ENCODE measurements at regions not wholly inside any gene's neighbourhood (a gene's known extent, or its start where the extent isn't known, plus 50 kb on each side); places are given as distances from the start of the nearest gene placed in this dataset.

DNA sequence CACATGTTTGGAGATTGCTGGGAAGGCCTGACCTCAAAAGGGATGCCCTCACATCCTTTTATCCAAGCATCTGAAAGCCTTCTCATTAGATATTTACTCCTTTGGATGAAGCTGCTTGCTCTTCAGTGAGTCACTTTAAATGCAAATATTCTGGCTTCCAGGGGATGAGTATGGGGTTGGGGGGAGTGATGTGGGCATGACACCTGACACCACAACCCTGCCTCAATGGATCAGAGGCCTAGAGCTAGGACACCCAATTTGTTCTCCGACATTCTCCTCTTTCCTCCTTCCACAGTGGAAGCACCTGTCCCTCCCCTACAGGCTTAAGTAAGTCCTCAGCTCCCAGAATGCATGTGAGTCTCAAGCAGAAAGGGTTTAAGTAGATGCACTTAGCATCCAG is 238.3 kb downstream of the OMA1 start:
- DNase-seq, result no peak

- DNase-seq, result peak; percentile 51
These were observed 239.1 kb downstream of the OMA1 start for GRCh38 chr1:58307431-58307830.

- DNase-seq, result no peak
These were observed 240.9 kb downstream of the OMA1 start for GRCh38 chr1:58305622-58306021.

DNA sequence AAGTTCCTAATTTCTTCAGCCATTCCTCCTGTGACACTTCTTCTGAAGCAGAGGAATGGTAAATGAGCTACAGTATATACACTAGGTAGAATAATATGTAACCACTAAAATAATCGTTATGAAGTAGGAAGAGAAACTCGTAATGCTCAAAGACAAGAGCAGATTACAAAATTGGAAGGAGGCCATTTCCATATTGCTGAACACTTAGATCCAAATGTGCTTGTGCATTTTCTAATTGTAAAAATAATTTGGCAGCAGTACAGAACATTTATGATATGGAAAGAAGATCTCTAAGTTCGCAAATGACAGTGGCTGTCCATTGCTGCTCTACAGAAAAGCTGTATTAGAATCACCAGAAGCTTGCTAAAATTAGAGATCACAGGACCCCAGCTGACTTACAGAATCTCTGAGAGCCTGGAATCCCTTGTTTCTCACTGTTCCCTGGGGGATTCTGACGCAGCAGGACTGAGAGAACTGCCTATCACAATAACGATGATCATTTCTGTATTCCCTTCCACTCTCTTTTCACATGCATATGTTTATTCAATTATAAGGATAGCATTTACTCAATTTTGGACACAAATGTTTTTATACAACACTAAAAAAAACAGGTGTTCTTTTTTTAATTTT is 242.1 kb downstream of the OMA1 start:
- no peak for DNase-seq

DNA sequence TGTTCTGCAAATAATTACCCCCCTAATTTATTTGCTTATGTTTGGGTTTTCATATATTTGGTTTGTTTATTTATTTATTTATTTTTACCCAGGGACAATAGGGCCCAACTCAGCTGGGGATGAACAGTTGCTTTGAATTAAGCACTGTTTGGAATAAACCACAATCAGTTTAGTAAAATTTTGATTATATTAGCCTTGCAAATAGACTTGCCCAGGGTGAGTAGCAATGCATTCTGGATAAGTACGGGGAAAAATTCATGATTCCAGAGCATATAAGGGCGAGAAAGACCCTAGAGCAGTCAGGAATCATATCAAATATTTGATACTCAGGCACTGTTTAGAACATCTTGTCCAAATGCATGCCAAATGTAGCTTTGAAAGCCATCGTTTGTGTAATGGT is 242.7 kb downstream of the OMA1 start:
- DNase-seq, result no peak

- no peak for DNase-seq
These were observed 253.1 kb downstream of the OMA1 start for GRCh38 chr1:58293388-58293787.

GRCh38 chr1:58290685-58291372 is 255.7 kb downstream of the OMA1 start:
- peak; percentile 63 for DNase-seq

GRCh38 chr1:58288624-58289142 is 257.8 kb downstream of the OMA1 start:
- no peak for DNase-seq

- no peak for DNase-seq
These were observed 258.5 kb downstream of the OMA1 start for GRCh38 chr1:58287894-58288623.

DNA sequence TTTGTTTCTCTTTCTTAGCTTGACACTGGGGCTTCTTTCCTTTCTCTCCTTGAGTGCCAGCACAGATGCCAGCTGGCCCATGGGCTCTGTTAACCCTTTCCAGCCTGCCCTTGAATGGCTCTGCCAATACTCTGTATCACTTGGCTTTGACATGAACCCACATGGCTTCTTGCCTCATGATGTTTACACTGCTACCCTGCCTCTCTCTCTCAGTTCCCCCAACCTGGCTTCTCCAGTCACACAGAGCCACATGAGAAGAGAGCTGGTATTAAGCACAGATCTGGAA is 262.4 kb downstream of the OMA1 start:
- no peak for DNase-seq

DNA sequence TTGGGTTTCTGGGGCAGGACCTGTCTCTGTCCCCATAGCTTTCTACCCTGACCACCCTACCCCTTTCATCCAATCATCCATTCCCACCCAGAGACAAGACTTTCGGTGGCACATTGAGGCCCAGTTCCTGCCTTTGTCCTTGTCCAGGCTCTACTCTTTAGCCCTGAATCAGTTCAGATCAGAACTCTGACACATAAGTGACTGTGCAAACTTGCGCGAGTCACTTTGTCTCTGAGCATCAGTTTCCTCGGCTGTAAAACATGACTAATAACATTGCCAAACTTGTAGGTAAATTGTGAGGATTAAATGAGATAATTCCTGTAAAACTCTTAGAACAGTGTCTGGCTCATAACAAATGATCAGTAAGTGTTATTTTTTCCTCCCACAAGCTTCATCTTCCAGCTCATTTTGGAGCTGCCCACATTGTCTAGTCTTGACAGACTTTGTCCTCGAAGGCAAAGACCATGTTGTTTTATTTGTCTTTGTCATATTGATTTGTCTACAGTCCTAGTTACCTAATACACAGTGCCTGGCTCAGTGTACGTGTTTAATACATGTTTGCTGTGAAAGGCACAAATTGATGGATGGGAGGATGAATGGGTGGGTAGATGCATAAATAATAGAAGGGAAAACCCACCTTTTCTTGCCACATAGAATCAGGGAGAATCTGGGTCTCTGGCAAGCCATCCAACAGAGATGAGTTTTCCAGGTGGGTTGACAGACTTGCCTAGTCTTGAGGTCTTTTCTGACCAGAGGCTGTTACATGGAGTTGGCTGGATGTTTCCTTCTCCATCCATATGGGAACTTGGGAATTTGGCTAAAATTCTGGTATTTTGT is 262.9 kb downstream of the OMA1 start:
- no peak for DNase-seq

DNA sequence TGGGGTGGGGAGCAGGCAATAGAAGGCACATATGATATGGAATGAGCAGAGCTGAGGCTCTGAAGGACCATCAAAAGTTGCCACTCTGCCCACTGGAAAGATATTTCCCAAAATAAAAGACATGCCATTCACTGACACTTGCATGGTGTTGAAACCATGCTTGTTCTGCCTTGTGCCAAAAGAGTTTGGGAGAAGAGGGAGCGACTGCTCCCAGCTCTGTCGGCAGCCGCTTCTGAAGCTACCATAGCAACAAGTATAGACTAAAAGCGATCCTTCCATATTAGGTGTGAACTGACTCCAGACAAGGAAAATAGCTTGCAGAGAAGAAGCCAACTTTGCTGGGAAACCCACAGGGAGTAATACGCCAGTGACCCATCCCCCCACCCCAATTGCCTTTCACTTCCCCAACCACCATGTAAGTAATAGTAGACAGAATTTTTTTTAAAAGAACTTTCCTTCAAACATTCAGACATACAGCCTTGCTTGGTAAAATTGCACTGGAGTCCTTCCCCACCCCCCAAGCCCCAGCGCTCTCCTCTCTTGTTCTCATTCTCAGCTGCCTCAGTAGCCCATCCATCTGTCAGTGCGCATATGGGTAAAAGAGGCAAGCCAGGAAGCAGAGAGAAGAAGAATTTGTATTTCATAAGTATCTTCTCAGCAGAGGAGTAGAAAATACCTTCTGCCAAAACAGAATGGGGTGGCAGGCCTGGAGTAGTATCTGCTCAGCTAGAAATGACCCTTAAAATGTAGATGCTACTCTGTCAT is 263.7 kb downstream of the OMA1 start:
- DNase-seq, result no peak

DNA sequence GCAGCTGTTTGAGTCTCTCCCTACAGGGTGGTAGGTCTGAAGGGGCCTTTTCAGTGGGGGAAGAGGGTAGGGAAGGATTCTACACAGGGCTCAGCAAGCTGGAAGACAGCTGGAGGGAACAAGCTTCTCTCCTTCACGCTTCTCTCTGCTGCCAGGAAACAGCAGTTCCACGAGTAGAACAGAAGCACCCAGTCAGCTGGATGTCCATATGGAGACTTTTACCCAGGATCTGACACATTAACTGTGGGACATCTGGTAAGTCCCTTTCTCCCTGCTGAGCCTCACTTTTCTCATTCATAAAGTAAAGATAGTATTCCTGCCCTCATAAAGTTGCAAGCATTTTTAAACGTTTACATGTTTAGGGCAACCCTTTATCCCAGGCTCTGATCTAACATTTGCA is 280.3 kb downstream of the OMA1 start:
- DNase-seq, result no peak

GRCh38 chr1:58264462-58264861 is 282.1 kb downstream of the OMA1 start:
- no peak for DNase-seq

DNA sequence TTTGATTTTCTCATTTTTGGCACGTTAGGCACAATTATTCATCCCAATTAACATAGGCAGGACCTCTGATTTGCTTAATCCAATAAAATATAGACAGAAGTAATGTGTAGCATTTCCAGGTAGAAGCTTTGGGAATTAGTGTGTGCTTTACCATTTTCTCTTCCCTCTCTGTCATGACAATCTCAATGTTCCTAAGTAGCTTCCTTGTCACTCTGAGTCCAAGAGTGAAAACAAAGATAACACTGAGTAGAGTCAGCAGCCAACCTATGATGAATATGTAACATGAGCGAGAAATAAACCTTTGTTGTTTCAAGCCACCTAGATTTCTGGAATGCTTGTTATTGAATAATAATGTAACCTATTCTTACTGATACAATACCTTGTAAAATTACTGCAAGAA is 283.8 kb downstream of the OMA1 start:
- DNase-seq, result no peak

DNA sequence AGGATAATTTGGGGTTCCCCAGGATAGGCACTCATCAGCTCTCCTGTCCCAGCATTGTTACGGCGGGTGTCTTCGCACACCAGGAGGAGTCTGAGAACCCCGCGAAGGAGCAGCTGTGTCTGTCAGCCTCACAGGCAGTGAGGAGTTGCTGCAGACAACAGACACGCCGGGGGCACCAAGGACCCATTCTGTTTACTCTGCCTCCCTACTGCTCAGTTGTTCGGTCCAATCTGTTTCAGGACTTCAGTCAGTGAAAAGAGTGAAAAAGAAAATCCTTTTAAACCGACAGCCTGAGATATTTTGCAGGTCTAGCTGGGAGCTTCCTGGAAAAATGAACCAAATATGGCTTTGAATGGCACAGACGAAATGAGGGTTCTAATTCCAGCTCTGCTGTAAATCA is 288.4 kb downstream of the OMA1 start:
- DNase-seq, result no peak

DNA sequence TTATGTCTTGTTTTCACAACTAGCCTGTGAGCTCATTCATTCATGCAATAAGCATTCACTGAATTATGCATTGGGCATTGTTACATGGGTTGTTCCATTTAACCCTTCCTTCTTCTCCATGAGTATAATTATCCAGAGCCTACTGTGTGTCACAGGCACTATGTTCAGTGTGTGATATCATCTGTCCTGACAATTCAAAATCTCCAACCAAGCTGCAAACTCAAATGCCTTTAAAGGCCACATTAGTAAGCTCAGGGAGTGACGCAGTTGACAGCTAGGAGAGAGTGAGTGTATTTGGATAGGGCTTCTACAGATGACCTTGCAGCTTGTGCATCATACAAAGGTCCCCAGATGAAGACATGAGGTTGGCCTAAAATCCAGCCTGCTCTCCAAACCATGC is 289.5 kb downstream of the OMA1 start:
- no peak for DNase-seq

DNA sequence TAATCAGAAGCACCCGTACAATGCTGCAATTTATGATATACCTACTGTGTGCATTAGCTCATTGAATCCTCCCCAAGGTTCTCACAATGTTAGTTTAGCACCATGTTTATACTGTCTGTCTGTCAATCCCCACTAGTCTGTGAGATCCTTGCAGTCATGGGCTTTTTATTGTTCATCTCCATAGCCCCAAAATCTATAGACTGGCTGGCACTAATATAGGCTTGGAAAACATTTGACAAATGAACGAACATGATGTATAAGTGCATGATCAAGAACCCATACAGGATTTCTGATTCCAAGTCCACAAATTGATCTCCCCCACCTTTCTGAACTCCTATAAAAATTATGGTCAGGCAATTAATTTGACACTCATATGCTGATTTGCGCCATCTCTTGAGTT is 290.0 kb downstream of the OMA1 start:
- no peak for DNase-seq

- no peak for DNase-seq
These were observed 290.5 kb downstream of the OMA1 start for GRCh38 chr1:58256041-58256440.

DNA sequence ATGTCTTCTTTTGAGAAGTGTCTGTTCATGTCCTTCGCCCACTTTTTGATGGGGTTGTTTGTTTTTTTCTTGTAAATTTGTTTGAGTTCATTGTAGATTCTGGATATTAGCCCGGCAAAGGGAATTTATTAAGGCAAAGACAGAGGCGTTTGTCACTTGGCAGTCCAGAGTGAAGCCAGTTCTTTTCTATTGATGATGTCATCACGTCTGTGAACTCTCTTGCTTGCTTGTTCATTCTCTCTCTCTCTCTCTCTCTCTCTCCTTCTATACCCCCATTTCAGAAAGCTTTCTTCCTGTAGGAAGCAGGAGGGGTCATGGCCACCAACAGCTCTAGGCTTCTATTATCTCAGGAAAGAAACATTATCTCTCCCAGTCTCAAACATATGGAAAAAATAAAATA is 291.3 kb downstream of the OMA1 start:
- DNase-seq, result no peak

GRCh38 chr1:58251430-58252073 is 295.0 kb downstream of the OMA1 start:
- DNase-seq, result no peak

DNA sequence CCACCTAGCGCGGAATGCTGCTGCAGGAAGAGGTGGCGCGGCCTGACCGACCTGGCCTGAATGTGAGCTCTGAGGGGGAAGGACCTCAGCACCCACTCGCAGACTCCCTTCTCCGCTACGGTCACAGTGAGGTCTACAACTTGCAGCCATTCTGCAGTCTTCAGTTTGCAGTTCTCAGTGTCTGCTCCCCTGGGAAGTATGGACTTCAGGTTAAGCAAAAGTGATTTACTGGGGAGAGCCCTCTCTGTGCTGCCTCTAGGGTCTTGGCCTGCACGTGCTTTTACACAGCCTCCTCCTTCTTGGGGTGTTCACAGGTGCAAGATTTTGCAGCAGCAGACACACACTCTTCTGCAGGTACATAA is 296.0 kb downstream of the OMA1 start:
- no peak for DNase-seq
